ENCODE measurements at regions not wholly inside any gene's neighbourhood (a gene's known extent, or its start where the extent isn't known, plus 50 kb on each side); places are given as distances from the start of the nearest gene placed in this dataset.

GRCh38 chr1:214991691-214992315 is 90.7 kb upstream of the KCNK2 start:
- TF ChIP-seq, protein P1, sequence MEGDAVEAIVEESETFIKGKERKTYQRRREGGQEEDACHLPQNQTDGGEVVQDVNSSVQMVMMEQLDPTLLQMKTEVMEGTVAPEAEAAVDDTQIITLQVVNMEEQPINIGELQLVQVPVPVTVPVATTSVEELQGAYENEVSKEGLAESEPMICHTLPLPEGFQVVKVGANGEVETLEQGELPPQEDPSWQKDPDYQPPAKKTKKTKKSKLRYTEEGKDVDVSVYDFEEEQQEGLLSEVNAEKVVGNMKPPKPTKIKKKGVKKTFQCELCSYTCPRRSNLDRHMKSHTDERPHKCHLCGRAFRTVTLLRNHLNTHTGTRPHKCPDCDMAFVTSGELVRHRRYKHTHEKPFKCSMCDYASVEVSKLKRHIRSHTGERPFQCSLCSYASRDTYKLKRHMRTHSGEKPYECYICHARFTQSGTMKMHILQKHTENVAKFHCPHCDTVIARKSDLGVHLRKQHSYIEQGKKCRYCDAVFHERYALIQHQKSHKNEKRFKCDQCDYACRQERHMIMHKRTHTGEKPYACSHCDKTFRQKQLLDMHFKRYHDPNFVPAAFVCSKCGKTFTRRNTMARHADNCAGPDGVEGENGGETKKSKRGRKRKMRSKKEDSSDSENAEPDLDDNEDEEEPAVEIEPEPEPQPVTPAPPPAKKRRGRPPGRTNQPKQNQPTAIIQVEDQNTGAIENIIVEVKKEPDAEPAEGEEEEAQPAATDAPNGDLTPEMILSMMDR (IDR thresholded peaks at IDR 0.05): no peak
- no peak for TF ChIP-seq POLR2AphosphoS5 (IDR thresholded peaks at IDR 0.05)

All from breast epithelium (tissue), 3 donors.